HepG2 (cell line): ENCODE measurements at regions not wholly inside any gene's neighbourhood (a gene's known extent, or its start where the extent isn't known, plus 50 kb on each side); places are given as distances from the start of the nearest gene placed in this dataset.

Experiments
- HNRNPK ChIP-seq: fragments of 200-400 bp; formaldehyde crosslinking; IDR thresholded peaks from 2 replicates; pipeline ENCODE4 v1.6.1; 2018; ENCODE audit warnings: low read length, low read depth, moderate library complexity, mild to moderate bottlenecking; ENCODE audit not compliant: poor library complexity, severe bottlenecking
- MTF2 ChIP-seq: sonication (generic); formaldehyde crosslinking; IDR thresholded peaks from 2 replicates; pipeline ENCODE4 v1.5.0; 2020; ENCODE audit warnings: missing genetic modification reagents, borderline replicate concordance
- NFKB2 ChIP-seq: sonication (generic); formaldehyde crosslinking; IDR thresholded peaks from 2 replicates; pipeline ENCODE4 v1.4.0; 2020; ENCODE audit warnings: missing genetic modification reagents, borderline replicate concordance
- POLR2AphosphoS5 ChIP-seq: IDR thresholded peaks from 2 replicates; pipeline ENCODE4 v1.6.1; 2012; ENCODE audit warnings: low read depth, low read length
- RFX5 ChIP-seq: IDR thresholded peaks from 2 replicates; pipeline ENCODE4 v1.6.1; 2011; ENCODE audit warnings: low read depth, low read length, improper control_type of control experiment
- SALL2 ChIP-seq: sonication (generic); formaldehyde crosslinking; IDR thresholded peaks from 2 replicates; pipeline ENCODE4 v1.8.1; 2023; ENCODE audit warnings: mild to moderate bottlenecking, missing genetic modification reagents, inconsistent platforms
- SP2 ChIP-seq: sonication (generic); formaldehyde crosslinking; IDR thresholded peaks from 2 replicates; pipeline ENCODE4 v1.5.1; 2020; ENCODE audit warnings: mild to moderate bottlenecking, missing genetic modification reagents
- TSC22D2 ChIP-seq: sonication (generic); formaldehyde crosslinking; IDR thresholded peaks from 2 replicates; pipeline ENCODE4 v1.5.1; 2020; ENCODE audit warnings: missing genetic modification reagents, mild to moderate bottlenecking, borderline replicate concordance
- TF ChIP-seq, protein P1 (sequence below): sonication (generic); formaldehyde crosslinking; IDR thresholded peaks from 2 replicates; pipeline ENCODE4 v1.5.0; 2020; ENCODE audit warnings: mild to moderate bottlenecking, missing genetic modification reagents, moderate library complexity
- TF ChIP-seq, protein P2 (sequence below): fragments of 450-650 bp; IDR thresholded peaks from 2 replicates; pipeline ENCODE4 v1.6.1; 2017; ENCODE audit warnings: mild to moderate bottlenecking
- TF ChIP-seq, protein P3 (sequence below): IDR thresholded peaks from 2 replicates; pipeline ENCODE4 v1.6.1; 2016; ENCODE audit warnings: low read depth, missing genetic modification reagents, missing compliant biosample characterization

DNA sequence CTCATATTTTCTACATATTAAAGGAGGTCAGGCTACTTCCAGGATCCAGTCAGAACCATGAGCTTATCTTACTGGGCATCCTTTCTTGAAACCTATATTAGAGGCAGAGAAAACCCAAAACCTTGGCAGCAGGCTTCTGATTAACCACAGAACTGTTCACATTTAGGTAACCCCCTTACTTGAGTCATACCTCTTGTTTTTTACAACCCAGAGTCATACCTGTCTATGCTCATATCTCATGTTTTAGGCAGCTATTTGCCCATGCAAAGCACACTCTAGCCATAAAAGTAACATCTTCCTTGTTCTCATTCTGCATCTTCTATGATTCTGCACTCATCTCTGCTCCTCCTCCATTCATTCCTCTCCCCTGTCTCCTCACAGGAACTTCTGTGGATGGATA is 138.0 kb upstream of the SMIM31 start:
- TF ChIP-seq TSC22D2 (CRISPR knock-in tag) = no peak
- no peak for TF ChIP-seq MTF2 (CRISPR knock-in tag)
- TF ChIP-seq RFX5 = no peak
- TF ChIP-seq NFKB2 (CRISPR knock-in tag) = no peak
- TF ChIP-seq SALL2 (CRISPR knock-in tag) = no peak
- TF ChIP-seq, protein P1, sequence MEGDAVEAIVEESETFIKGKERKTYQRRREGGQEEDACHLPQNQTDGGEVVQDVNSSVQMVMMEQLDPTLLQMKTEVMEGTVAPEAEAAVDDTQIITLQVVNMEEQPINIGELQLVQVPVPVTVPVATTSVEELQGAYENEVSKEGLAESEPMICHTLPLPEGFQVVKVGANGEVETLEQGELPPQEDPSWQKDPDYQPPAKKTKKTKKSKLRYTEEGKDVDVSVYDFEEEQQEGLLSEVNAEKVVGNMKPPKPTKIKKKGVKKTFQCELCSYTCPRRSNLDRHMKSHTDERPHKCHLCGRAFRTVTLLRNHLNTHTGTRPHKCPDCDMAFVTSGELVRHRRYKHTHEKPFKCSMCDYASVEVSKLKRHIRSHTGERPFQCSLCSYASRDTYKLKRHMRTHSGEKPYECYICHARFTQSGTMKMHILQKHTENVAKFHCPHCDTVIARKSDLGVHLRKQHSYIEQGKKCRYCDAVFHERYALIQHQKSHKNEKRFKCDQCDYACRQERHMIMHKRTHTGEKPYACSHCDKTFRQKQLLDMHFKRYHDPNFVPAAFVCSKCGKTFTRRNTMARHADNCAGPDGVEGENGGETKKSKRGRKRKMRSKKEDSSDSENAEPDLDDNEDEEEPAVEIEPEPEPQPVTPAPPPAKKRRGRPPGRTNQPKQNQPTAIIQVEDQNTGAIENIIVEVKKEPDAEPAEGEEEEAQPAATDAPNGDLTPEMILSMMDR (CRISPR knock-in tag) = no peak
- TF ChIP-seq, protein P2, sequence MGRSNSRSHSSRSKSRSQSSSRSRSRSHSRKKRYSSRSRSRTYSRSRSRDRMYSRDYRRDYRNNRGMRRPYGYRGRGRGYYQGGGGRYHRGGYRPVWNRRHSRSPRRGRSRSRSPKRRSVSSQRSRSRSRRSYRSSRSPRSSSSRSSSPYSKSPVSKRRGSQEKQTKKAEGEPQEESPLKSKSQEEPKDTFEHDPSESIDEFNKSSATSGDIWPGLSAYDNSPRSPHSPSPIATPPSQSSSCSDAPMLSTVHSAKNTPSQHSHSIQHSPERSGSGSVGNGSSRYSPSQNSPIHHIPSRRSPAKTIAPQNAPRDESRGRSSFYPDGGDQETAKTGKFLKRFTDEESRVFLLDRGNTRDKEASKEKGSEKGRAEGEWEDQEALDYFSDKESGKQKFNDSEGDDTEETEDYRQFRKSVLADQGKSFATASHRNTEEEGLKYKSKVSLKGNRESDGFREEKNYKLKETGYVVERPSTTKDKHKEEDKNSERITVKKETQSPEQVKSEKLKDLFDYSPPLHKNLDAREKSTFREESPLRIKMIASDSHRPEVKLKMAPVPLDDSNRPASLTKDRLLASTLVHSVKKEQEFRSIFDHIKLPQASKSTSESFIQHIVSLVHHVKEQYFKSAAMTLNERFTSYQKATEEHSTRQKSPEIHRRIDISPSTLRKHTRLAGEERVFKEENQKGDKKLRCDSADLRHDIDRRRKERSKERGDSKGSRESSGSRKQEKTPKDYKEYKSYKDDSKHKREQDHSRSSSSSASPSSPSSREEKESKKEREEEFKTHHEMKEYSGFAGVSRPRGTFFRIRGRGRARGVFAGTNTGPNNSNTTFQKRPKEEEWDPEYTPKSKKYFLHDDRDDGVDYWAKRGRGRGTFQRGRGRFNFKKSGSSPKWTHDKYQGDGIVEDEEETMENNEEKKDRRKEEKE = no peak
- TF ChIP-seq SP2 = no peak
- TF ChIP-seq POLR2AphosphoS5 = no peak
- TF ChIP-seq, protein P3, sequence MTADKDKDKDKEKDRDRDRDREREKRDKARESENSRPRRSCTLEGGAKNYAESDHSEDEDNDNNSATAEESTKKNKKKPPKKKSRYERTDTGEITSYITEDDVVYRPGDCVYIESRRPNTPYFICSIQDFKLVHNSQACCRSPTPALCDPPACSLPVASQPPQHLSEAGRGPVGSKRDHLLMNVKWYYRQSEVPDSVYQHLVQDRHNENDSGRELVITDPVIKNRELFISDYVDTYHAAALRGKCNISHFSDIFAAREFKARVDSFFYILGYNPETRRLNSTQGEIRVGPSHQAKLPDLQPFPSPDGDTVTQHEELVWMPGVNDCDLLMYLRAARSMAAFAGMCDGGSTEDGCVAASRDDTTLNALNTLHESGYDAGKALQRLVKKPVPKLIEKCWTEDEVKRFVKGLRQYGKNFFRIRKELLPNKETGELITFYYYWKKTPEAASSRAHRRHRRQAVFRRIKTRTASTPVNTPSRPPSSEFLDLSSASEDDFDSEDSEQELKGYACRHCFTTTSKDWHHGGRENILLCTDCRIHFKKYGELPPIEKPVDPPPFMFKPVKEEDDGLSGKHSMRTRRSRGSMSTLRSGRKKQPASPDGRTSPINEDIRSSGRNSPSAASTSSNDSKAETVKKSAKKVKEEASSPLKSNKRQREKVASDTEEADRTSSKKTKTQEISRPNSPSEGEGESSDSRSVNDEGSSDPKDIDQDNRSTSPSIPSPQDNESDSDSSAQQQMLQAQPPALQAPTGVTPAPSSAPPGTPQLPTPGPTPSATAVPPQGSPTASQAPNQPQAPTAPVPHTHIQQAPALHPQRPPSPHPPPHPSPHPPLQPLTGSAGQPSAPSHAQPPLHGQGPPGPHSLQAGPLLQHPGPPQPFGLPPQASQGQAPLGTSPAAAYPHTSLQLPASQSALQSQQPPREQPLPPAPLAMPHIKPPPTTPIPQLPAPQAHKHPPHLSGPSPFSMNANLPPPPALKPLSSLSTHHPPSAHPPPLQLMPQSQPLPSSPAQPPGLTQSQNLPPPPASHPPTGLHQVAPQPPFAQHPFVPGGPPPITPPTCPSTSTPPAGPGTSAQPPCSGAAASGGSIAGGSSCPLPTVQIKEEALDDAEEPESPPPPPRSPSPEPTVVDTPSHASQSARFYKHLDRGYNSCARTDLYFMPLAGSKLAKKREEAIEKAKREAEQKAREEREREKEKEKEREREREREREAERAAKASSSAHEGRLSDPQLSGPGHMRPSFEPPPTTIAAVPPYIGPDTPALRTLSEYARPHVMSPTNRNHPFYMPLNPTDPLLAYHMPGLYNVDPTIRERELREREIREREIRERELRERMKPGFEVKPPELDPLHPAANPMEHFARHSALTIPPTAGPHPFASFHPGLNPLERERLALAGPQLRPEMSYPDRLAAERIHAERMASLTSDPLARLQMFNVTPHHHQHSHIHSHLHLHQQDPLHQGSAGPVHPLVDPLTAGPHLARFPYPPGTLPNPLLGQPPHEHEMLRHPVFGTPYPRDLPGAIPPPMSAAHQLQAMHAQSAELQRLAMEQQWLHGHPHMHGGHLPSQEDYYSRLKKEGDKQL = no peak
- no peak for TF ChIP-seq HNRNPK
